ENCODE measurements at regions not wholly inside any gene's neighbourhood (a gene's known extent, or its start where the extent isn't known, plus 50 kb on each side); places are given as distances from the start of the nearest gene placed in this dataset.

DNA sequence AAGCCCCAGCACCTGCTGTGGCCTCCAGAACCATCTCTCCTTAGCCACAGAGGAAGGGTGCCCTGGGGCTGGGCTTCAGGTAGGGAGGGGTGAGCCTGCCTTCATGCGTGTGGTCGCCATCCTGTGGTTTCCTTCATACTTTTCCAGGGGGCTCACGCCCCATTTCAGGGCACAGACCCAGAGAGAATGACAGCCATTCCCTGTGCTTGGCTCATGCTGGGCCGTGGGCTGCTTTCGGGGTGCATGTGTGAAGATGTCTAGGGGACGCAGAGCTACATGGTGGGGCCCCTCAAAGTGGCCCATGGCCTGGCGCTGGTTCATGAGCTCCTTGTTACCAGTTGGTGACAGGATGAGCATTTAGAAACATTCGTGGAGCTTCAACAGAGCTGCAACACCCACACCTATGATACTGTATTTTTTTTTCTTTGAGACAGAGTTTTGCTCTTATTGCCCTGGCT is 190.3 kb upstream of the SLC24A3 start:
- Histone ChIP-seq H4K20me1 (ENCODE audit: insufficient read depth) (no peaks in the 10 kb centered on the region), H2AFZ (ENCODE audit: low read depth) (no peak overlapping the region), H3K27ac (ENCODE audit: low read depth in 2 of 2, low read length in 1 of 2) (no peak overlapping the region), H3F3A (replicated peaks; ENCODE audit: insufficient read depth) (no peaks in the 10 kb centered on the region), H3K27me3 (ENCODE audit: insufficient read depth) (peaks cover 18% of the 10 kb centered on the region; the same call in 1 of the 2 replicates), H3K9ac (no peak overlapping the region), H3K79me2 (ENCODE audit: insufficient read depth) (no peaks in the 10 kb centered on the region), H3K9me3 (no peaks in the 10 kb centered on the region), H3K4me2 (no peak overlapping the region), H3K9me2 (no peaks in the 10 kb centered on the region), H3K36me3 (replicated peaks in 1 of 2; ENCODE audit: control insufficient read depth in 1 of 2, insufficient read depth in 2 of 2, low read length in 1 of 2) (no peaks in the 10 kb centered on the region), H3K4me3 (ENCODE audit: low read depth in 2 of 2, low read length in 1 of 2) (no peak overlapping the region), H3K4me1 (ENCODE audit: control insufficient read depth in 1 of 2, insufficient read depth in 2 of 2, low read depth in 1 of 2, low read length in 1 of 2) (no peaks in the 10 kb centered on the region)
- DNase-seq = no peak
- ChIA-PET POLR2A (no interaction called here), CTCF (no interaction called here)
- 20% methylated on average over 3 of the region's 8 CpGs for WGBS (ENCODE audit: low lambda C conversion rate)
- no peak for TF ChIP-seq JUND (IDR thresholded peaks at IDR 0.05)
- TF ChIP-seq RFX5 (IDR thresholded peaks at IDR 0.05; ENCODE audit: low read length) = no peak
- no peak for TF ChIP-seq EP300 (IDR thresholded peaks at IDR 0.05; ENCODE audit: borderline replicate concordance in 1 of 2, low read depth in 1 of 2, low read length in 1 of 2)
- no peak for TF ChIP-seq GATA2 (CRISPR knock-in tag; IDR thresholded peaks at IDR 0.05)
- TF ChIP-seq FOSL2 (IDR thresholded peaks at IDR 0.05; ENCODE audit: borderline replicate concordance, low read depth) = no peak
- TF ChIP-seq, protein P1, sequence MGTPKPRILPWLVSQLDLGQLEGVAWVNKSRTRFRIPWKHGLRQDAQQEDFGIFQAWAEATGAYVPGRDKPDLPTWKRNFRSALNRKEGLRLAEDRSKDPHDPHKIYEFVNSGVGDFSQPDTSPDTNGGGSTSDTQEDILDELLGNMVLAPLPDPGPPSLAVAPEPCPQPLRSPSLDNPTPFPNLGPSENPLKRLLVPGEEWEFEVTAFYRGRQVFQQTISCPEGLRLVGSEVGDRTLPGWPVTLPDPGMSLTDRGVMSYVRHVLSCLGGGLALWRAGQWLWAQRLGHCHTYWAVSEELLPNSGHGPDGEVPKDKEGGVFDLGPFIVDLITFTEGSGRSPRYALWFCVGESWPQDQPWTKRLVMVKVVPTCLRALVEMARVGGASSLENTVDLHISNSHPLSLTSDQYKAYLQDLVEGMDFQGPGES (IDR thresholded peaks at IDR 0.05; ENCODE audit: low read depth, low read length) = no peak
- no peak for TF ChIP-seq RCOR1 (IDR thresholded peaks at IDR 0.05; ENCODE audit: low read length)
- no peak for TF ChIP-seq RXRA (IDR thresholded peaks at IDR 0.05; ENCODE audit: borderline replicate concordance, low read depth)
- no peak for TF ChIP-seq GABPA (IDR thresholded peaks at IDR 0.05; ENCODE audit: low read depth)
- TF ChIP-seq, protein P2, sequence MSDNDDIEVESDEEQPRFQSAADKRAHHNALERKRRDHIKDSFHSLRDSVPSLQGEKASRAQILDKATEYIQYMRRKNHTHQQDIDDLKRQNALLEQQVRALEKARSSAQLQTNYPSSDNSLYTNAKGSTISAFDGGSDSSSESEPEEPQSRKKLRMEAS (IDR thresholded peaks at IDR 0.05; ENCODE audit: low read depth) = no peak

DNA sequence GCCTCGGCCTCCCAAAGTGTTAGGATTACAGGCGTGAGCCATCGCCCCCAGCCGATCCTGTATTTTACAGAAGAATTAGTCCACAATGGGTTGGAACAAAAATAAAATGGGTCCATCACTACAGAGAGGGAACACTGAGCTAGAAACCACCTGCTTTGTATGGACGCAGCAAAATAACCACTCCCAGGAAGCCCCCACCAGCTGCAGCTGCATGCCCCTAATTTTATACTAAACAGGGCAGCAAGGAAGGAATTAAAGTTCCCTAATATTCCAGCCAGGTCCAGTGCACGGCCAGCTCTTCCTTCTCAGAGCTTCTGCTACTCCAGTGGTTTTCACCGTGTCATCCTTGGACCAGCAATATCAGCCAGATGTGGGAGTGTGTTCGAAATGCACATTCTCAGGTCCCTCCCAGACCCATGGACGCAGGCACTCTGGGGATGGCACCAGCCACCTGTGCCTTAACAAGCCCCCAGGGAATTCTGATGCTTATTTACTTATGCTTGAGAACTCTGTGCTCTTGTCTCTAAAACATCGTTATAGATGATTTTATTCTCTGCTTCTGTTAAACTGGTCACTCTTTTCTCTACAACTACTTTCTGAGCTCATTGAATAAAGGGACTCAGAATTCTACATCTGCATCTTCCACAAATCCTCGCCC is 189.5 kb upstream of the SLC24A3 start:
- no peak overlapping the region for H2AFZ ChIP-seq (ENCODE audit: low read depth)
- no peaks in the 10 kb centered on the region for H3K79me2 ChIP-seq (ENCODE audit: insufficient read depth)
- no peak overlapping the region for H3K4me2 ChIP-seq
- no peaks in the 10 kb centered on the region for H3K9me3 ChIP-seq
- no peaks in the 10 kb centered on the region for H4K20me1 ChIP-seq (ENCODE audit: insufficient read depth)
- WGBS (ENCODE audit: low lambda C conversion rate) = 17% methylated on average over 11 of the region's 11 CpGs
- H3F3A ChIP-seq (replicated peaks; ENCODE audit: insufficient read depth) = no peaks in the 10 kb centered on the region
- H3K9me2 ChIP-seq = no peaks in the 10 kb centered on the region
- TF ChIP-seq RXRA (IDR thresholded peaks at IDR 0.05; ENCODE audit: borderline replicate concordance, low read depth) = no peak
- TF ChIP-seq FOSL2 (IDR thresholded peaks at IDR 0.05; ENCODE audit: borderline replicate concordance, low read depth) = no peak
- no peak for TF ChIP-seq MEF2A (IDR thresholded peaks at IDR 0.05; ENCODE audit: borderline replicate concordance, low read depth)
- TF ChIP-seq NFIC (IDR thresholded peaks at IDR 0.05; ENCODE audit: borderline replicate concordance) = no peak
- TF ChIP-seq FOXM1 (IDR thresholded peaks at IDR 0.05; ENCODE audit: low read depth) = no peak
- TF ChIP-seq, protein P3, sequence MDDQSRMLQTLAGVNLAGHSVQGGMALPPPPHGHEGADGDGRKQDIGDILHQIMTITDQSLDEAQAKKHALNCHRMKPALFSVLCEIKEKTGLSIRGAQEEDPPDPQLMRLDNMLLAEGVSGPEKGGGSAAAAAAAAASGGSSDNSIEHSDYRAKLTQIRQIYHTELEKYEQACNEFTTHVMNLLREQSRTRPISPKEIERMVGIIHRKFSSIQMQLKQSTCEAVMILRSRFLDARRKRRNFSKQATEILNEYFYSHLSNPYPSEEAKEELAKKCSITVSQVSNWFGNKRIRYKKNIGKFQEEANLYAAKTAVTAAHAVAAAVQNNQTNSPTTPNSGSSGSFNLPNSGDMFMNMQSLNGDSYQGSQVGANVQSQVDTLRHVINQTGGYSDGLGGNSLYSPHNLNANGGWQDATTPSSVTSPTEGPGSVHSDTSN (IDR thresholded peaks at IDR 0.05) = no peak
- no peak for TF ChIP-seq CHD2 (IDR thresholded peaks at IDR 0.05; ENCODE audit: low read length, partially characterized antibody)
- no peak for TF ChIP-seq TCF12 (IDR thresholded peaks at IDR 0.05)
- no peak for TF ChIP-seq TAF1 (IDR thresholded peaks at IDR 0.05; ENCODE audit: borderline replicate concordance, low read depth, low read length)
- TF ChIP-seq, protein P1 (IDR thresholded peaks at IDR 0.05; ENCODE audit: low read depth, low read length) = no peak
- no peak for TF ChIP-seq JUND (IDR thresholded peaks at IDR 0.05)
- TF ChIP-seq TEAD4 (IDR thresholded peaks at IDR 0.05; ENCODE audit: borderline replicate concordance, insufficient read depth) = no peak
- TF ChIP-seq GABPA (IDR thresholded peaks at IDR 0.05; ENCODE audit: low read depth) = no peak
- no peak for TF ChIP-seq NRF1 (IDR thresholded peaks at IDR 0.05; ENCODE audit: low read depth, low read length)
- TF ChIP-seq SIN3A (IDR thresholded peaks at IDR 0.05; ENCODE audit: borderline replicate concordance, low read depth, low read length) = no peak
- TF ChIP-seq MXI1 (IDR thresholded peaks at IDR 0.05; ENCODE audit: low read depth, low read length) = no peak
- TF ChIP-seq RFX5 (IDR thresholded peaks at IDR 0.05; ENCODE audit: low read length) = no peak
- no peak for TF ChIP-seq ELF1 (IDR thresholded peaks at IDR 0.05)
- no peak for TF ChIP-seq RCOR1 (IDR thresholded peaks at IDR 0.05; ENCODE audit: low read length)
- H3K27ac ChIP-seq (ENCODE audit: low read depth in 2 of 2, low read length in 1 of 2) = no peak overlapping the region
- peaks cover 18% of the 10 kb centered on the region; the same call in 1 of the 2 replicates for H3K27me3 ChIP-seq (ENCODE audit: insufficient read depth)
- no peak overlapping the region for H3K9ac ChIP-seq
- CTCF ChIA-PET = no interaction called here
- H3K36me3 ChIP-seq (replicated peaks in 1 of 2; ENCODE audit: control insufficient read depth in 1 of 2, insufficient read depth in 2 of 2, low read length in 1 of 2) = no peaks in the 10 kb centered on the region
- no peaks in the 10 kb centered on the region for H3K4me1 ChIP-seq (ENCODE audit: control insufficient read depth in 1 of 2, insufficient read depth in 2 of 2, low read depth in 1 of 2, low read length in 1 of 2)
- POLR2A ChIA-PET = no interaction called here
- no peak overlapping the region for H3K4me3 ChIP-seq (ENCODE audit: low read depth in 2 of 2, low read length in 1 of 2)
- no peak for DNase-seq
